ENCODE measurements at regions not wholly inside any gene's neighbourhood (a gene's known extent, or its start where the extent isn't known, plus 50 kb on each side); places are given as distances from the start of the nearest gene placed in this dataset.

DNA sequence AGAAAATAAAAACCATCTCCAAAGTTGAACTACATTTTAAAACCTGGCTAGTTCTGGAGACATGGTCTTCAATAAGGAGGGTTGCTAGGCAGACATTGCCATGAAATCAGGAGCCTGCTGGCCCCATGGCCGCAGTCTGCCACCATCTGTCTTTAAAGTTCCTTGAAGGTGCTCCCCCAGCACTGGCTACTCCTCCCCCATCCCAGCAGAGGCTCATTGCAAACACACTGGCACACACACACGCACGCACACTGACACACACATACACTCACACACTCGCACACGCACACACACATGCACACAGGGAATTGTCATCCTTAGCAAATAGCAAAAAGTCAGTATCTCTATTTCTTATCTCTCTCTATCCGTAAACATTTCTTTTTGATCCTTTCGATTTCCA lies 68.4 kb downstream of the ZIC5 start:
- WGBS, 2 experiments, result 87 to 91% methylated on average over 7 of the region's 7 CpGs
- Histone ChIP-seq H3K27ac (ENCODE audit: insufficient read depth, low read depth, low read length, poor library complexity, severe bottlenecking) (no peak overlapping the region), H3K36me3 (ENCODE audit: control insufficient read depth, insufficient read depth, low read length) (no peaks in the 10 kb centered on the region), H3K4me1 (ENCODE audit: control insufficient read depth, insufficient read depth, low read length) (peaks cover 27% of the 10 kb centered on the region), H3K9me3 (ENCODE audit: control insufficient read depth, low read length) (no peaks in the 10 kb centered on the region), H3K27me3 (ENCODE audit: control insufficient read depth, insufficient read depth, low read length, poor library complexity, severe bottlenecking) (no peaks in the 10 kb centered on the region), H3K4me3 (ENCODE audit: insufficient read depth, low read depth, low read length) (no peak overlapping the region)

DNA sequence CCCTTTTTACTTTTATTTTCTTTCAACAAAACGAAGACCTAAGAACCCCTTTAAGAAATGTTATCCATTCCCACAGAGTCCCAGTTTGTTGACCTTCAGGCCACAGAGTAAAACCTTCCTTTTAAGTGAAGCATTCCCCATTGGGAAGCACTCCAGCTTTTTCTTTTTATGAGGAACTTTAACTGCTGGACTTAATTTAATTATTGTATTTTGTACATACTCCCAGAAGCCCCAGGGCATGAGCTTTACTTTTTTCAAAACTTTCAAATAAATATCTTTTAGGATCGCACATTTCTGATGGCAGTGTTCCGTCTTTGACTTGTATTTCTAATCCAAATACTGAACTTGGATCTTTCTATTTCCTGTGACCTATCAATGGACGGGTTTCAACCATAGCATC lies 68.9 kb downstream of the ZIC5 start:
- H3K4me3 ChIP-seq (ENCODE audit: insufficient read depth, low read depth, low read length), result no peak overlapping the region
- H3K9me3 ChIP-seq (ENCODE audit: control insufficient read depth, low read length), result no peaks in the 10 kb centered on the region
- 79 to 81% methylated on average over 4 of the region's 4 CpGs for WGBS, 2 experiments
- no peak overlapping the region for H3K27ac ChIP-seq (ENCODE audit: insufficient read depth, low read depth, low read length, poor library complexity, severe bottlenecking)
- no peaks in the 10 kb centered on the region for H3K36me3 ChIP-seq (ENCODE audit: control insufficient read depth, insufficient read depth, low read length)
- H3K27me3 ChIP-seq (ENCODE audit: control insufficient read depth, insufficient read depth, low read length, poor library complexity, severe bottlenecking), result no peaks in the 10 kb centered on the region
- H3K4me1 ChIP-seq (ENCODE audit: control insufficient read depth, insufficient read depth, low read length), result peaks cover 28% of the 10 kb centered on the region

DNA sequence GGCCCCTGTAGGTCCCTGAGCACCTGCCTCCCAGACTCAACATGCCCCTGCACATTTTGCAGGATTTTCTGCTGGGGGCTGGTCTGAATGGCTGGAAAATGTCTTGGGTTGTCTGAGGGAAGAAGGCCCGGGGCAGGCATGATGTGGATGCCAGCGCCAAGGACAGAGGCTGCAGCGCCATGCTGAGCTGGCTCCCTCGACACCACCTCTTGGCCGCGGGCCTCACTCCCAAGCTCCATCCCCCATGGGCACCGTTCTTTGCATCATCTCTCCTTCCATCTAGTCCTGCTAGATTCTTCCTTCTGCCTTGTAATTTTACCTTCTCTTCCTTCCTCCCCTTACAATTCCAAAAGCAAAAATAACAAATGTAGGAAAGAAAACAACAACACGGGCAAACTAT lies 70.6 kb downstream of the ZIC5 start:
- peaks cover 28% of the 10 kb centered on the region for H3K4me1 ChIP-seq (ENCODE audit: control insufficient read depth, insufficient read depth, low read length)
- H3K4me3 ChIP-seq (ENCODE audit: insufficient read depth, low read depth, low read length), result no peak overlapping the region
- no peaks in the 10 kb centered on the region for H3K36me3 ChIP-seq (ENCODE audit: control insufficient read depth, insufficient read depth, low read length)
- H3K27me3 ChIP-seq (ENCODE audit: control insufficient read depth, insufficient read depth, low read length, poor library complexity, severe bottlenecking), result no peaks in the 10 kb centered on the region
- WGBS, 2 experiments, result 93 to 94% methylated on average over 8 of the region's 8 CpGs
- no peak overlapping the region for H3K27ac ChIP-seq (ENCODE audit: insufficient read depth, low read depth, low read length, poor library complexity, severe bottlenecking)
- H3K9me3 ChIP-seq (ENCODE audit: control insufficient read depth, low read length), result no peaks in the 10 kb centered on the region

DNA sequence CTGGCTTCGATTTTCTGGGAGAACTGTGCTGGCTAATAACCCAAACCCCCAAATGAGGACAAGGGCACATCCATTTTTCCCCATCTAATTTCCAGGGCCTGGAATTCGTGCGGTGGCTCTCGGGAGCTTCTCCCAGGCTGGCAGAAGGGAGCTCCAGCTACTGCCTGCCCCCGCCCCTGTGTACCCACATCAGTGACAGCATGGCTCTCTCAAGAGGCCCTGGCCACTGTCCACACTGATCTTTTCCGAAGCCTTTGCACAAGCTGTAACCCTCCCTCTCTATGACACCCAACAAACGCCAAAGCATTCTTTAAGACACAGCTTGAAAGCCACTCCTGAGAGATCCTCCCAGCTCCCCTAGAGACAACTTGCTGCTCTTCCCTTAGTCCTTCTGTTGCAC lies 73.1 kb downstream of the ZIC5 start:
- no peak overlapping the region for H3K4me3 ChIP-seq (ENCODE audit: insufficient read depth, low read depth, low read length)
- H3K36me3 ChIP-seq (ENCODE audit: control insufficient read depth, insufficient read depth, low read length), result no peaks in the 10 kb centered on the region
- H3K27me3 ChIP-seq (ENCODE audit: control insufficient read depth, insufficient read depth, low read length, poor library complexity, severe bottlenecking), result peaks cover 24% of the 10 kb centered on the region
- H3K4me1 ChIP-seq (ENCODE audit: control insufficient read depth, insufficient read depth, low read length), result peaks cover 21% of the 10 kb centered on the region
- no peaks in the 10 kb centered on the region for H3K9me3 ChIP-seq (ENCODE audit: control insufficient read depth, low read length)
- H3K27ac ChIP-seq (ENCODE audit: insufficient read depth, low read depth, low read length, poor library complexity, severe bottlenecking), result no peak overlapping the region
- 79 to 85% methylated on average over 7 of the region's 7 CpGs for WGBS, 2 experiments

DNA sequence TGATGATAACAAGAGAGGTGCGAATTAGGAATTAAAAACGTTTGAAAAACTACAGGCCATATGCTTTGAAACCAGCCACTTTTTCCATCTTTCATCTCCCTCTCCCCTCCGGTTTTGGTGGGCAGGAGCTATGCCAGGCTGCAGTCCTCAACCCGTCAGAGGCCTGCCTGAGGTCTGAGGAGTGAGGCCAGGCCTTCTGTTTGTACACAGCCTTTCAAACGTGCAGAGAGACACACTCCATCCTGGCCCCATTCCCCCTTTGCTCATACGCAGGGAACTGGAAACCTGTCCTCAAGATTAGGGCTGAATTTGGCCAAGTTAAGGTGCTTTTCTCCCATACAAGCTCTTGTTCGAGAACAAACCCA lies 74.5 kb downstream of the ZIC5 start:
- Histone ChIP-seq H3K36me3 (ENCODE audit: control insufficient read depth, insufficient read depth, low read length) (no peaks in the 10 kb centered on the region), H3K9me3 (ENCODE audit: control insufficient read depth, low read length) (no peaks in the 10 kb centered on the region), H3K27ac (ENCODE audit: insufficient read depth, low read depth, low read length, poor library complexity, severe bottlenecking) (no peak overlapping the region), H3K4me3 (ENCODE audit: insufficient read depth, low read depth, low read length) (no peak overlapping the region), H3K4me1 (ENCODE audit: control insufficient read depth, insufficient read depth, low read length) (peaks cover 27% of the 10 kb centered on the region), H3K27me3 (ENCODE audit: control insufficient read depth, insufficient read depth, low read length, poor library complexity, severe bottlenecking) (peaks cover 35% of the 10 kb centered on the region)
- 86 to 87% methylated on average over 7 of the region's 7 CpGs for WGBS, 2 experiments

DNA sequence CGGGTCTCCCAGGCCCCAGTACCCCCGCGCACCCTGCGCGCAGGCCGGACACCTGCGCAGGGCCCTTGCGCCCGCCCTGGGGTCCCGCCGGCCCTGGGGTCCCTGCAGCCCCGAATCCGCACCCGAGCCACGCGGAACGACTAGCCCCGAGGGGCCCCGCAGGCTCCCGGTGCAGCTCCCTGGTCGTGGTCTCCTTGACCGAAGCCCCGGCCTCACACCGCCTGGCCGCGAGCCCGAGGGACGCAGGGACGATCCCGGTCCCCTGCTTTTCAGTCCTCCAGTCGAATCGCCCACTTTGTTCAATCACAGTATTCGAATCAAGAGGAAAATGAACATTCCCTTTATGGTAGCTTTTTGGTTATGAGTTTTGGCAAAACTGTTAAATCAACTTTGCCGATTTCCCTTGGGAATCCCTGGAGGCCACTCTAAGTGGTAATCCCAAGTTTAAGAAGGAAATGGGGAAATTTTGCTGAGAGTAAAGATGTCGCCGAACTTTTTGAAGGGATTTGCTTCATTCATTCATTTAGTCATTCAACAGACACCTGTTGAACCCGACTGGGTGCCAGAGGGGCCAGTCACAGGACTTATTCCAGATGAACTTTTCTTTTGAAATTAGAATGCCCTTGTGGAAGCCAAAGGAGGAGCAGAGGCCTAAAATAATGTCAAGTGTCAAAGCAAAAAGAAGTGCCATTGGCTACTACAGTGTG lies 75.0 kb downstream of the ZIC5 start:
- Histone ChIP-seq H3K4me1 (ENCODE audit: control insufficient read depth, insufficient read depth, low read length) (peaks cover 32% of the 10 kb centered on the region), H3K27ac (ENCODE audit: insufficient read depth, low read depth, low read length, poor library complexity, severe bottlenecking) (peak overlapping the region; percentile 76), H3K36me3 (ENCODE audit: control insufficient read depth, insufficient read depth, low read length) (no peaks in the 10 kb centered on the region), H3K9me3 (ENCODE audit: control insufficient read depth, low read length) (no peaks in the 10 kb centered on the region), H3K4me3 (ENCODE audit: insufficient read depth, low read depth, low read length) (no peak overlapping the region), H3K27me3 (ENCODE audit: control insufficient read depth, insufficient read depth, low read length, poor library complexity, severe bottlenecking) (peaks cover 40% of the 10 kb centered on the region)
- WGBS, 2 experiments, result 84 to 87% methylated on average over 37 of the region's 37 CpGs

DNA sequence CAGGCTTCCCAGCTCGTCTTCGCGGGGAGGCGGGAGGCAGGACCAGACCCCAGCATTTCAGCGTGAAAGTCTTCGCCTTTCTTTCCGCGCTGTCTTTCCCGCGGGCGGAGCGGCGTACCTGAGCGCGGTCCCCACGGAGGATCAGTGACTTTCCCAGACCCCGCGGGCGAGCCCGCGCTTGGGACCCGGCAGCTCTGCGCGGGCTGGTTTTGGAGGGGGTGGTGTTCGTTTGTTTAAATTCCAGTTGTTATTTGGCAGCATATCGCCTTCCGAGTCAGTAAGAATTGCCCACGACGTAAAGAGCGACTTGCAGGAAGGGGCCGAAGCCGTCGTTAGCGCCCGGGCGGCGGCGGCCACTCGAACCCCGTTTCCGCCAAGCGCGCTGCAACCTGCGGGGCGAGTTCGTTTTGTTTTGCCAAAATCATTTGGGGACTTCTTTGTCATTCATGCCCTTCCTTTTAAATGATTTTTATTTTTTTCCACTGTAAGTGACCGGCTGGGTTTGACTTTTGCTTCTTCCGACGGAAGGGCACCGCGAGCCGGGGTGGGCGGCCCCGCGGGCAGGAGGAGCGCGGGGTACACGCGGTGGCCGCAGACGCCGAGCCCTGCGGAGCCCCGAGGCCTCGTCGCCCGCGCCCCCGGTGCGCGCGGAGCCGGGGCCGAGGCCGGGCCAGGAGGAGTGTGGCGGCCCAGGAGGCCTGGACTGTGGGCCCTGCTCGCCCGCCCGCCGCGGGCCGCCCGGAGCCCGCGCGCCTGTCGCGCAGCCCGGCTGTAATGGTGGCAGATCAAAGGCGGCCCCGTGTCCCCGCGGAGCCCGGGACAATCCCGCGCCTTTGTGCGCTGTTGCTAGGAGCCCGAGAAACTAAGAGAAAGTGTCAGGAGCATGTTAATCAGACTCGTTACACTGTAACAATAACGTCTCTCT lies 75.9 kb downstream of the ZIC5 start:
- Histone ChIP-seq H3K4me1 (ENCODE audit: control insufficient read depth, insufficient read depth, low read length) (peaks cover 34% of the 10 kb centered on the region), H3K4me3 (ENCODE audit: insufficient read depth, low read depth, low read length) (peak overlapping the region; percentile 22), H3K9me3 (ENCODE audit: control insufficient read depth, low read length) (no peaks in the 10 kb centered on the region), H3K27me3 (ENCODE audit: control insufficient read depth, insufficient read depth, low read length, poor library complexity, severe bottlenecking) (peaks cover 48% of the 10 kb centered on the region), H3K36me3 (ENCODE audit: control insufficient read depth, insufficient read depth, low read length) (no peaks in the 10 kb centered on the region), H3K27ac (ENCODE audit: insufficient read depth, low read depth, low read length, poor library complexity, severe bottlenecking) (peak overlapping the region; percentile 76)
- 37 to 42% methylated on average over 100 of the region's 100 CpGs for WGBS, 2 experiments

DNA sequence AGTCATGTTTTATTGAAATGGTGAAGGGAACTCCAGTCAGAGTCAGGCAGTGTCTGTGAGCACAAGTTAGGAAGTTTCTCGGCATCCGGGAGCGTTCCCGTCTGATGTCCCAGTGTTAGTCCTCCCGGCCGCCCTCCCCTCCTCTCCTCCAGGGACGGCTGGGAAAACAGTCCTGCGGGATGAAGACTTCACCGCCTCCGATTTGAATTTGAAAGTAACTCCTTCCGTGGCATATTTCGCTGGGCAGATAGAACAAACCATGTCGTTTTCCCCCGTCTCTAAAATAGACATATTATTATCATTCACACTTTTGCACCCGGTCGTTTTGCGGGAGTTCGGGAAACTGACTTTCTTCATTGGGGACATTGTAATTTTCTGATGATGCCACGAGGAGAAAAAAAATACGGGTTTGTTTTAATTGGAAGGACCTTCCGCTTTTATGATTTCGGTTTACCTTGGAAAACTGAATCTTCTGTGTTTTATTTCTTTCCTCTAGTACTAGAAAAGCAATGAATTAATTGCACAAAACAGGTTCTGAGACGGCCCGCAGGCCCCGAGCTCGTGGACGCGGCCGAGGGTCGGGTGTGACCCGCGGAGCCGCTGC lies 76.6 kb downstream of the ZIC5 start:
- H3K36me3 ChIP-seq (ENCODE audit: control insufficient read depth, insufficient read depth, low read length), result no peaks in the 10 kb centered on the region
- peak overlapping the region; percentile 22 for H3K4me3 ChIP-seq (ENCODE audit: insufficient read depth, low read depth, low read length)
- 28 to 37% methylated on average over 33 of the region's 33 CpGs for WGBS, 2 experiments
- H3K9me3 ChIP-seq (ENCODE audit: control insufficient read depth, low read length), result no peaks in the 10 kb centered on the region
- H3K27me3 ChIP-seq (ENCODE audit: control insufficient read depth, insufficient read depth, low read length, poor library complexity, severe bottlenecking), result peaks cover 49% of the 10 kb centered on the region
- H3K4me1 ChIP-seq (ENCODE audit: control insufficient read depth, insufficient read depth, low read length), result peaks cover 34% of the 10 kb centered on the region
- H3K27ac ChIP-seq (ENCODE audit: insufficient read depth, low read depth, low read length, poor library complexity, severe bottlenecking), result no peak overlapping the region

DNA sequence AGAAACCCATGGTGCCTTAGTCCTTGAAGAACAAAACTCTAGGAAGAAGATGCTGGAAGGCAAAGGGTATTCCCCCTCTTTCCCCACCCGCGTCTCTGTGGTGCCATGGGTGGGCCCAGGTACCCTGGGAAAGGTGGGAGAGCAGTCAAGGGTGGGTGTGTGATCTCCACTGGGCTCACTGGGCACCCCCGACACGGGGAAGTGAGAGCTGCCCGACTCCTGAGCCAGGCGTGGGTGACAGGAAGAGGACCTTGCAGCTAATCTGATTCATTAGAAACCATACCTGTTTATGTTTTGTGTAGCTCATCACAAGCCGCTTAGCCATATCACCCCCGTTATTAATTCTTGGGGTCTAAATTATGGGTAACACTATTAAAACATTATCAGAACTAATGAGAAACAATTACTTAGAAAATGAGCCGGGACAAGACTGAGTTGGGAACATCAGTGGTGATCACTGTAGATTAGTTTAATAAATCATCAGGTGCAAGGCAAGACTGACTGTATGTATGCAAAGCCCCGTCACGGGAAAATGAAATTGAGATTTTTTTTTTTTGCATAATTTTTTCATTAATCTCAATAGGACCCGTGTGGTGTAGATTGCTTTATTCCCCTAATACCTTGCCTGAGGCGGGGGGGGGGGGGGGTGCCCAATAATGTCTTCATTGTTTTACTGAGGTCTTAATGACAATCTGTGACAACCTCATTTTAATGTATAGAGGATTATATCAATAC lies 77.3 kb downstream of the ZIC5 start:
- Histone ChIP-seq H3K4me1 (ENCODE audit: control insufficient read depth, insufficient read depth, low read length) (peaks cover 34% of the 10 kb centered on the region), H3K4me3 (ENCODE audit: insufficient read depth, low read depth, low read length) (no peak overlapping the region), H3K27ac (ENCODE audit: insufficient read depth, low read depth, low read length, poor library complexity, severe bottlenecking) (no peak overlapping the region), H3K9me3 (ENCODE audit: control insufficient read depth, low read length) (no peaks in the 10 kb centered on the region), H3K27me3 (ENCODE audit: control insufficient read depth, insufficient read depth, low read length, poor library complexity, severe bottlenecking) (peaks cover 49% of the 10 kb centered on the region), H3K36me3 (ENCODE audit: control insufficient read depth, insufficient read depth, low read length) (no peaks in the 10 kb centered on the region)
- WGBS, 2 experiments, result 80 to 81% methylated on average over 8 to 10 of the region's 13 CpGs

Data from ectodermal cell (in vitro differentiated cells).